ENCODE measurements at regions not wholly inside any gene's neighbourhood (a gene's known extent, or its start where the extent isn't known, plus 50 kb on each side); places are given as distances from the start of the nearest gene placed in this dataset.
"Not testable (repeated sequence)": the region's sequence is repeated elsewhere in the genome, so short reads cannot be mapped to it uniquely, and the experiment has no call there.

GRCh38 chr1:121117298-121117611, 66.9 kb downstream of the FAM72B start:
- DNase-seq: not testable (repeated sequence)

GRCh38 chr1:121117622-121118479, 66.3 kb downstream of the FAM72B start:
- DNase-seq: not testable (repeated sequence)

Measured in activated naive CD4-positive, alpha-beta T cell (primary cell).